HG02870 (cell line): ENCODE measurements at regions not wholly inside any gene's neighbourhood (a gene's known extent, or its start where the extent isn't known, plus 50 kb on each side); places are given as distances from the start of the nearest gene placed in this dataset.

Experiments used
- ATAC-seq: cut with Tn5 transposase; IDR thresholded peaks from one replicate; pipeline ENCODE4 v1.9.1; 2021; ENCODE audit warnings: mild to moderate bottlenecking, moderate library complexity; ENCODE audit not compliant: unreplicated experiment

GRCh38 chr17:77480509-77481215 is 339.9 kb downstream of the SEC14L1 start:
- ATAC-seq: no peak

- ATAC-seq: no peak
Observed at GRCh38 chr17:77481476-77482374, 341.0 kb downstream of the SEC14L1 start.

GRCh38 chr17:77482375-77483127 is 341.8 kb downstream of the SEC14L1 start:
- ATAC-seq: no peak

GRCh38 chr17:77483128-77483598 is 342.4 kb downstream of the SEC14L1 start:
- ATAC-seq: no peak

GRCh38 chr17:77484111-77484510 is 343.3 kb downstream of the SEC14L1 start:
- no peak for ATAC-seq

GRCh38 chr17:77485089-77485833 is 344.5 kb downstream of the SEC14L1 start:
- ATAC-seq: no peak

- no peak for ATAC-seq
Observed at GRCh38 chr17:77487211-77487629, 346.5 kb downstream of the SEC14L1 start.

- ATAC-seq: no peak
Observed at GRCh38 chr17:77487677-77488530, 347.1 kb downstream of the SEC14L1 start.

- ATAC-seq: no peak
Observed at GRCh38 chr17:77488531-77489238, 347.9 kb downstream of the SEC14L1 start.

- no peak for ATAC-seq
Observed at GRCh38 chr17:77489239-77489892, 348.6 kb downstream of the SEC14L1 start.

- no peak for ATAC-seq
Observed at GRCh38 chr17:77489893-77490255, 349.1 kb downstream of the SEC14L1 start.

GRCh38 chr17:77490361-77491183 is 349.8 kb downstream of the SEC14L1 start:
- ATAC-seq: no peak

- peak; percentile 44 for ATAC-seq
Observed at GRCh38 chr17:77491921-77492445, 351.2 kb downstream of the SEC14L1 start.

- ATAC-seq: no peak
Observed at GRCh38 chr17:77492446-77493237, 351.9 kb downstream of the SEC14L1 start.

GRCh38 chr17:77493238-77493820 is 352.6 kb downstream of the SEC14L1 start:
- ATAC-seq: no peak
